H1 (cell line): ENCODE measurements at regions not wholly inside any gene's neighbourhood (a gene's known extent, or its start where the extent isn't known, plus 50 kb on each side); places are given as distances from the start of the nearest gene placed in this dataset.
A peak's percentile ranks its signal among the peaks of the same experiment; 100 is the strongest.
"Not testable (repeated sequence)": the region's sequence is repeated elsewhere in the genome, so short reads cannot be mapped to it uniquely, and the experiment has no call there.

ENCODE experiments used
- CTCF ChIA-PET: fragments of 300-600 bp; sonication (Branson Sonifier 250); formaldehyde crosslinking; loops from one replicate; lab custom pipeline; 2021; ENCODE audit not compliant: partially characterized antibody; lab: Charles Lee
- POLR2A ChIA-PET: fragments of 300-600 bp; sonication (Branson Sonifier 250); formaldehyde crosslinking; loops from one replicate; lab custom pipeline; 2021; ENCODE audit warnings: inconsistent platforms; ENCODE audit not compliant: partially characterized antibody; lab: Charles Lee
- DNase-seq, 2 experiments: peaks; one replicate each; pipeline versions ENCODE4 v3.0.0 to v3.0.0-alpha.2; 2010 to 2022; ENCODE audit warnings: low spot score in 2 of 2, low read depth in 1 of 2, mixed read lengths in 1 of 2
- FAIRE-seq: peaks from 2 replicates; lab custom pipeline; 2011; peaks lifted over from hg19 to GRCh38; lab: Jason Lieb, UNC
- H2AFZ ChIP-seq: 2 replicates; pipeline ENCODE4 v1.8.1; 2012; ENCODE audit warnings: low read length, inconsistent platforms
- H2AK5ac ChIP-seq: 2 replicates; pipeline ENCODE4 v1.6.1; 2013; ENCODE audit warnings: low read depth, low read length
- H2BK120ac ChIP-seq: replicated peaks from 2 replicates; pipeline ENCODE3; 2013; ENCODE audit warnings: low read depth, low read length, inconsistent platforms
- H2BK12ac ChIP-seq: 2 replicates; pipeline ENCODE4 v1.6.1; 2013; ENCODE audit warnings: low read depth, low read length
- H2BK15ac ChIP-seq: 2 replicates; pipeline ENCODE4 v1.6.1; 2013; ENCODE audit warnings: low read length
- H2BK20ac ChIP-seq: 2 replicates; pipeline ENCODE4 v1.6.1; 2013; ENCODE audit warnings: low read length
- H2BK5ac ChIP-seq: 2 replicates; pipeline ENCODE4 v1.6.1; 2013; ENCODE audit warnings: low read depth, low read length
- H3K14ac ChIP-seq: 2 replicates; pipeline ENCODE4 v1.6.1; 2013; ENCODE audit warnings: inconsistent platforms; ENCODE audit not compliant: insufficient read length
- H3K18ac ChIP-seq: 2 replicates; pipeline ENCODE4 v1.6.1; 2013; ENCODE audit warnings: low read length; ENCODE audit errors: extremely low read depth
- H3K23ac ChIP-seq: 2 replicates; pipeline ENCODE4 v1.6.1; 2013; ENCODE audit warnings: inconsistent platforms; ENCODE audit not compliant: insufficient read length
- H3K23me2 ChIP-seq: 2 replicates; pipeline ENCODE4 v1.6.1; 2013; ENCODE audit warnings: low read depth, low read length
- H3K27ac ChIP-seq: 2 replicates; pipeline ENCODE4 v1.6.1; 2011; ENCODE audit warnings: low read depth, low read length, inconsistent platforms
- H3K27me3 ChIP-seq, 4 experiments: replicated peaks in 1 of 4; 1 replicate in 1 of 4; 2 replicates in 3 of 4; pipeline versions ENCODE4 v1.6.1 to v1.8.1; 2011 to 2013; ENCODE audit warnings: low read length in 3 of 4, mild to moderate bottlenecking in 3 of 4, inconsistent platforms in 2 of 4, mixed read lengths in 2 of 4, moderate library complexity in 1 of 4; ENCODE audit not compliant: control insufficient read depth in 3 of 4, insufficient read depth in 3 of 4; ENCODE audit errors: extremely low read depth in 1 of 4
- H3K36me3 ChIP-seq, 4 experiments: 2 replicates each; pipeline versions ENCODE4 v1.6.1 to v1.8.1; 2011 to 2013; ENCODE audit warnings: mild to moderate bottlenecking in 4 of 4, low read length in 3 of 4, moderate library complexity in 2 of 4, control low read depth in 1 of 4, inconsistent platforms in 1 of 4; ENCODE audit not compliant: insufficient read depth in 4 of 4, control insufficient read depth in 2 of 4
- H3K4ac ChIP-seq: replicated peaks from 2 replicates; pipeline ENCODE3; 2013; ENCODE audit warnings: low read length, low read depth, mixed read lengths, inconsistent platforms; ENCODE audit not compliant: insufficient read length
- H3K4me1 ChIP-seq, 4 experiments: replicated peaks in 1 of 4; 1 replicate in 1 of 4; 2 replicates in 3 of 4; pipeline versions ENCODE4 v1.6.1 to v1.8.1; 2011 to 2013; ENCODE audit warnings: low read length in 3 of 4, inconsistent platforms in 2 of 4, mixed read lengths in 1 of 4; ENCODE audit not compliant: insufficient read depth in 4 of 4, control insufficient read depth in 3 of 4
- H3K4me2 ChIP-seq, 2 experiments: 2 replicates each; pipeline versions ENCODE4 v1.6.1 to v1.8.1; 2011 to 2013; ENCODE audit warnings: low read depth in 2 of 2, low read length in 2 of 2, control low read depth in 1 of 2, inconsistent platforms in 1 of 2, mild to moderate bottlenecking in 1 of 2; ENCODE audit not compliant: insufficient read depth in 1 of 2
- H3K4me3 ChIP-seq, 4 experiments: fragments of 200-600, 300-600 bp in 1 of 4; sonication (generic), shearing (Covaris generic), sonication (Bioruptor Twin) in 1 of 4; 2 replicates each; pipeline versions ENCODE4 v1.5.1 to v1.8.1; 2011 to 2016; ENCODE audit warnings: low read length in 4 of 4, low read depth in 3 of 4, control low read depth in 2 of 4, inconsistent platforms in 2 of 4, mild to moderate bottlenecking in 2 of 4, mixed read lengths in 1 of 4, moderate library complexity in 1 of 4; ENCODE audit not compliant: insufficient read depth in 2 of 4; ENCODE audit errors: extremely low read depth in 1 of 4
- H3K56ac ChIP-seq: replicated peaks from 2 replicates; pipeline ENCODE3; 2013; ENCODE audit warnings: low read depth, mild to moderate bottlenecking, mixed read lengths, low read length, inconsistent platforms; ENCODE audit not compliant: insufficient read length
- H3K79me1 ChIP-seq: 2 replicates; pipeline ENCODE4 v1.6.1; 2013; ENCODE audit warnings: low read depth, low read length, control low read depth
- H3K79me2 ChIP-seq, 2 experiments: 2 replicates each; pipeline versions ENCODE4 v1.6.1 to v1.8.1; 2012 to 2013; ENCODE audit warnings: low read length in 2 of 2, mild to moderate bottlenecking in 2 of 2, inconsistent platforms in 1 of 2; ENCODE audit not compliant: insufficient read depth in 2 of 2, control insufficient read depth in 1 of 2
- H3K9ac ChIP-seq, 4 experiments: replicated peaks in 1 of 4; 1 replicate in 1 of 4; 2 replicates in 3 of 4; pipeline versions ENCODE4 v1.6.1 to v1.8.1; 2011 to 2013; ENCODE audit warnings: low read depth in 3 of 4, low read length in 3 of 4, control low read depth in 2 of 4, mild to moderate bottlenecking in 2 of 4, moderate library complexity in 2 of 4, inconsistent platforms in 1 of 4; ENCODE audit errors: extremely low read depth in 1 of 4
- H3K9me3 ChIP-seq, 2 experiments: 2 replicates each; pipeline versions ENCODE4 v1.6.1 to v1.8.1; 2012 to 2013; ENCODE audit warnings: mild to moderate bottlenecking in 2 of 2, moderate library complexity in 2 of 2, control low read depth in 1 of 2, inconsistent platforms in 1 of 2, low read depth in 1 of 2, low read length in 1 of 2, mixed read lengths in 1 of 2; ENCODE audit not compliant: insufficient read depth in 2 of 2
- H4K20me1 ChIP-seq, 2 experiments: replicated peaks in 1 of 2; 2 replicates each; pipeline versions ENCODE3 to v1.8.1; 2011 to 2013; ENCODE audit warnings: inconsistent platforms in 2 of 2, low read length in 2 of 2, mild to moderate bottlenecking in 1 of 2; ENCODE audit not compliant: insufficient read depth in 2 of 2, control insufficient read depth in 1 of 2
- H4K5ac ChIP-seq: 2 replicates; pipeline ENCODE4 v1.6.1; 2013; ENCODE audit warnings: low read length, low read depth, mixed read lengths, inconsistent platforms; ENCODE audit not compliant: insufficient read length
- H4K8ac ChIP-seq: 2 replicates; pipeline ENCODE4 v1.8.0; 2013; ENCODE audit warnings: mild to moderate bottlenecking, moderate library complexity, low read length, inconsistent platforms; ENCODE audit not compliant: insufficient read depth; ENCODE audit errors: extremely low read depth
- H4K91ac ChIP-seq: replicated peaks from 2 replicates; pipeline ENCODE3; 2013; ENCODE audit warnings: low read length, mixed read lengths, inconsistent platforms; ENCODE audit not compliant: insufficient read length
- WGBS, 2 experiments: shearing (Covaris generic) in 1 of 2; methylation state at CpG; one replicate each; pipeline versions ENCODE4 v1.1.6 to v1.1.7; 2013 to 2015; ENCODE audit warnings: low lambda C conversion rate in 2 of 2, mixed read lengths in 2 of 2, inconsistent platforms in 1 of 2, low coverage in 1 of 2, missing lambda C conversion rate in 1 of 2; ENCODE audit not compliant: insufficient replicate concordance in 2 of 2, insufficient coverage in 1 of 2, insufficient read length in 1 of 2; ENCODE audit errors: extremely low coverage in 1 of 2, missing lambda C conversion rate in 1 of 2; 5-methylcytosine and 5-hydroxymethylcytosine counted together

GRCh38 chr21:28381000-28381745 lies 611.5 kb downstream of the LTN1 start:
- H3K27me3 ChIP-seq, H4K5ac ChIP-seq, H3K27ac ChIP-seq, H3K4me2 ChIP-seq, H4K91ac ChIP-seq, H3K79me1 ChIP-seq, H3K9me3 ChIP-seq, H2BK20ac ChIP-seq, H4K20me1 ChIP-seq, H3K36me3 ChIP-seq, H2BK12ac ChIP-seq, H2BK120ac ChIP-seq, H3K9ac ChIP-seq, H3K23me2 ChIP-seq, H3K79me2 ChIP-seq, H2AK5ac ChIP-seq, H3K14ac ChIP-seq, CTCF ChIA-PET, H2AFZ ChIP-seq, H3K4me1 ChIP-seq, H3K4me3 ChIP-seq, DNase-seq, H3K4ac ChIP-seq, H2BK5ac ChIP-seq, H3K56ac ChIP-seq, POLR2A ChIA-PET, H3K18ac ChIP-seq, H4K8ac ChIP-seq, H2BK15ac ChIP-seq, H3K23ac ChIP-seq: not testable (repeated sequence)
- peak; percentile 50 for FAIRE-seq
- WGBS, 2 experiments = 98% methylated on average over 2 of the region's 2 CpGs; no CpG with 5 or more reads in 1 of the 2 experiments
